ENCODE measurements at regions not wholly inside any gene's neighbourhood (a gene's known extent, or its start where the extent isn't known, plus 50 kb on each side); places are given as distances from the start of the nearest gene placed in this dataset.

DNA sequence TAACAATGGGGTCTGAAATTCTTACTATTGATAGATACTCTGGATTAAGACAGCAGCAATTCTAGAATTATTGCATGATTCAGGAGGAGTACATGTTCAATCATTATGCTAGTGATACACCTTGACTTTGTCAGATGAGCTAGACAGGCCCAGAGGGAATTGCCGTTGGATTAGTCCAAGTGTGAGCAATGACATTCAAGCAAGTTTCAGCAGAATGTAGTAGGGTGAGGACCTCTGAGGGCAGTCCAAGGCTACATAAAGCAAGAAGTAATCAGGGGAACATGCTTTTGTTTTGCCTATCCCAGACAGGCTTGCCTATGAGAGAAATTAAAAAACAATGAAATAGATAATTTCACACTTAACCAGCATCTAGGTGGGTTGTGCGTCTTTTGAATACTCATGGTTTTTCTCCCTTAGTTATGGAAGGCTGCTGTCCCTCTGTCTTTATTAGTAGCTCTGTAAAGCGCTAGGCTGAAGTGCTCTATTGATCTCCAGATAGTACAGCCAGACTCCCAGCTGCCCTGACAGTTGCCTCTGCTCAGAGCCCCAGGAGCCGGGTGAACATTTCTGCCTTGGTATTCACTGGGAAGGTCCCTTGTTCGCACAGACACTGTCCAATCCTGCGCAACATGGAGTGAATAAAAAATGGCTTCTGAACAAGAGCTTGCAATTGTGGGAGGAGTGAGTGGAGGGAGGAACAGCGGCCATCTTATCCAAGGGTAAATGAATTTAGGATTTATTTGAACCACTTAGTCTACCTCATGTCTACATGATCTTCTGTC, 316.6 kb upstream of the ONECUT1 start:
- no peak overlapping the region for H3K9ac ChIP-seq (ENCODE audit: low read length)
- no peak overlapping the region for H3K27ac ChIP-seq (ENCODE audit: low read depth, low read length)
- H2AFZ ChIP-seq (ENCODE audit: low read depth, low read length, severe bottlenecking), result no peak overlapping the region

DNA sequence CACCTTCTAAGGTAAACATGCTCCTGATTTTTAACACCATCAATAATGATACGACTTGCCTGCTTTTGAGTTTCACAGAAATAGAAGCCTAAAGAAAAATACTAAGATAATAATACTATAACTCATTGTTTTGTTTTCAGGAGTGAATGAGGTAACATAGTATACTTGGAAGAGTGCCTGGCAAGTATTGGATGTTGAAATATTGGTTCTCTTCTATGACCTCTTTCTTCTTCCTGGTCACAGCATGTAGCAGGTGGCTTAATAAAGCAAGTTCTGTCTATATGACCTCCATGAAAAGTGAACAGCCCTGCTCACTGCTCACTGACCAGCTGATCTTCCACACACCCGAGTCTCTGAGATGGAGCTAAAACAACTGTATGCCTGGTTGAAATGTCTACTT, 312.3 kb upstream of the ONECUT1 start:
- no peaks in the 10 kb centered on the region for H3K9me2 ChIP-seq (replicated peaks; ENCODE audit: insufficient read depth, low read length)
- H3K27me3 ChIP-seq (ENCODE audit: low read length), result no peaks in the 10 kb centered on the region
- H3K4me3 ChIP-seq (ENCODE audit: insufficient read depth, low read length, poor library complexity, severe bottlenecking), result no peak overlapping the region
- H3F3A ChIP-seq (ENCODE audit: insufficient read depth), result no peaks in the 10 kb centered on the region
- TF ChIP-seq EZH2phosphoT487 (conservative IDR thresholded peaks at IDR 0.05; ENCODE audit: low read length), result no peak
- TF ChIP-seq, protein P1, sequence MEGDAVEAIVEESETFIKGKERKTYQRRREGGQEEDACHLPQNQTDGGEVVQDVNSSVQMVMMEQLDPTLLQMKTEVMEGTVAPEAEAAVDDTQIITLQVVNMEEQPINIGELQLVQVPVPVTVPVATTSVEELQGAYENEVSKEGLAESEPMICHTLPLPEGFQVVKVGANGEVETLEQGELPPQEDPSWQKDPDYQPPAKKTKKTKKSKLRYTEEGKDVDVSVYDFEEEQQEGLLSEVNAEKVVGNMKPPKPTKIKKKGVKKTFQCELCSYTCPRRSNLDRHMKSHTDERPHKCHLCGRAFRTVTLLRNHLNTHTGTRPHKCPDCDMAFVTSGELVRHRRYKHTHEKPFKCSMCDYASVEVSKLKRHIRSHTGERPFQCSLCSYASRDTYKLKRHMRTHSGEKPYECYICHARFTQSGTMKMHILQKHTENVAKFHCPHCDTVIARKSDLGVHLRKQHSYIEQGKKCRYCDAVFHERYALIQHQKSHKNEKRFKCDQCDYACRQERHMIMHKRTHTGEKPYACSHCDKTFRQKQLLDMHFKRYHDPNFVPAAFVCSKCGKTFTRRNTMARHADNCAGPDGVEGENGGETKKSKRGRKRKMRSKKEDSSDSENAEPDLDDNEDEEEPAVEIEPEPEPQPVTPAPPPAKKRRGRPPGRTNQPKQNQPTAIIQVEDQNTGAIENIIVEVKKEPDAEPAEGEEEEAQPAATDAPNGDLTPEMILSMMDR (IDR thresholded peaks at IDR 0.05; ENCODE audit: insufficient read depth, low read length, poor library complexity, severe bottlenecking), result no peak
- H3K36me3 ChIP-seq (ENCODE audit: low read length), result no peaks in the 10 kb centered on the region
- no peak overlapping the region for H2AFZ ChIP-seq (ENCODE audit: low read depth, low read length, severe bottlenecking)
- H3K9ac ChIP-seq (ENCODE audit: low read length), result no peak overlapping the region
- H4K20me1 ChIP-seq (ENCODE audit: low read depth, low read length), result no peaks in the 10 kb centered on the region
- no peaks in the 10 kb centered on the region for H3K9me3 ChIP-seq (ENCODE audit: insufficient read depth, low read length)
- H3K79me2 ChIP-seq (ENCODE audit: insufficient read depth, low read length), result no peaks in the 10 kb centered on the region
- no peak overlapping the region for H3K4me2 ChIP-seq (ENCODE audit: low read depth, low read length, poor library complexity, severe bottlenecking)
- H3K27ac ChIP-seq (ENCODE audit: low read depth, low read length), result no peak overlapping the region

More for the DNA sequence above, 316.6 kb upstream of the ONECUT1 start:
- Histone ChIP-seq H3K27me3 (ENCODE audit: low read length) (no peaks in the 10 kb centered on the region), H3K4me2 (ENCODE audit: low read depth, low read length, poor library complexity, severe bottlenecking) (no peak overlapping the region), H3K79me2 (ENCODE audit: insufficient read depth, low read length) (no peaks in the 10 kb centered on the region), H3K9me2 (replicated peaks; ENCODE audit: insufficient read depth, low read length) (no peaks in the 10 kb centered on the region), H3K9me3 (ENCODE audit: insufficient read depth, low read length) (no peaks in the 10 kb centered on the region), H3K36me3 (ENCODE audit: low read length) (no peaks in the 10 kb centered on the region), H4K20me1 (ENCODE audit: low read depth, low read length) (no peaks in the 10 kb centered on the region), H3F3A (ENCODE audit: insufficient read depth) (no peaks in the 10 kb centered on the region), H3K4me3 (ENCODE audit: insufficient read depth, low read length, poor library complexity, severe bottlenecking) (no peak overlapping the region)
- no peak for TF ChIP-seq EZH2phosphoT487 (conservative IDR thresholded peaks at IDR 0.05; ENCODE audit: low read length)
- TF ChIP-seq, protein P1 (IDR thresholded peaks at IDR 0.05; ENCODE audit: insufficient read depth, low read length, poor library complexity, severe bottlenecking), result no peak

DNA sequence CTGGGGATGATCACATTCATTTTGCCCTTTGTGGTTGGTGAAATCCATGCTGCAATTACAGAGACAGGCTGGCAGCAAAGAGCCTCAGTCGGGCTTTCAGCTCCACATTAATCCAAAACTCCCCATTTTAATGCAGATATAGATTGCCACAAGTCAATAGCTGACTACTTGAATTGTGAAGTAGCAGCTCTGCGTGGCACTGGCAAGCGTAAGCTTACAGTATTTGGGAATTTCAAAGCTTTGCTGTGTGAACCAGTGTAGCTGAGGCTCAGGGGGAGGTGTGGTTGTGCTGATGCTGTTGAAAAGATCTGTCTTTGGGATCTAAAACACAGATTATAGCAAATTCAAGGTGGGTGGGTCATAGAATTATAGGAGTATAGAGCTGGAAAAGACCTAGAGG, 290.3 kb upstream of the ONECUT1 start:
- H3K36me3 ChIP-seq (ENCODE audit: low read length), result no peaks in the 10 kb centered on the region
- no peak overlapping the region for H3K4me3 ChIP-seq (ENCODE audit: insufficient read depth, low read length, poor library complexity, severe bottlenecking)
- TF ChIP-seq, protein P1 (IDR thresholded peaks at IDR 0.05; ENCODE audit: insufficient read depth, low read length, poor library complexity, severe bottlenecking), result no peak
- no peak for TF ChIP-seq EZH2phosphoT487 (conservative IDR thresholded peaks at IDR 0.05; ENCODE audit: low read length)
- H3K27me3 ChIP-seq (ENCODE audit: low read length), result no peaks in the 10 kb centered on the region
- no peak overlapping the region for H3K4me2 ChIP-seq (ENCODE audit: low read depth, low read length, poor library complexity, severe bottlenecking)
- H3K9ac ChIP-seq (ENCODE audit: low read length), result no peak overlapping the region
- H2AFZ ChIP-seq (ENCODE audit: low read depth, low read length, severe bottlenecking), result no peak overlapping the region
- no peaks in the 10 kb centered on the region for H3K9me2 ChIP-seq (replicated peaks; ENCODE audit: insufficient read depth, low read length)
- H3K9me3 ChIP-seq (ENCODE audit: insufficient read depth, low read length), result no peaks in the 10 kb centered on the region
- H3F3A ChIP-seq (ENCODE audit: insufficient read depth), result no peaks in the 10 kb centered on the region
- H3K79me2 ChIP-seq (ENCODE audit: insufficient read depth, low read length), result no peaks in the 10 kb centered on the region
- no peak overlapping the region for H3K27ac ChIP-seq (ENCODE audit: low read depth, low read length)
- no peaks in the 10 kb centered on the region for H4K20me1 ChIP-seq (ENCODE audit: low read depth, low read length)

Data from SU-DHL-6 (cell line).